SU-DHL-6 (cell line): ENCODE measurements at regions not wholly inside any gene's neighbourhood (a gene's known extent, or its start where the extent isn't known, plus 50 kb on each side); places are given as distances from the start of the nearest gene placed in this dataset.

ENCODE experiments used
- CTCF ChIP-seq: fragments of 200-600 bp; sonication (generic); IDR thresholded peaks from one replicate; pipeline ENCODE4 v1.5.1; 2017; ENCODE audit warnings: antibody characterized with exemption, mild to moderate bottlenecking, low read length, moderate library complexity; ENCODE audit not compliant: insufficient read depth, poor library complexity, severe bottlenecking
- EZH2phosphoT487 ChIP-seq: fragments of 200-600 bp; sonication (generic), shearing (Covaris generic); conservative IDR thresholded peaks from 2 replicates; pipeline ENCODE4 v1.6.1; 2018; ENCODE audit warnings: mild to moderate bottlenecking, antibody characterized with exemption, low read length, moderate library complexity, mixed read lengths

GRCh38 chr7:12066004-12066403 lies 145.1 kb upstream of the TMEM106B start:
- no peak for TF ChIP-seq CTCF
- no peak for TF ChIP-seq EZH2phosphoT487
